ENCODE measurements at regions not wholly inside any gene's neighbourhood (a gene's known extent, or its start where the extent isn't known, plus 50 kb on each side); places are given as distances from the start of the nearest gene placed in this dataset.

DNA sequence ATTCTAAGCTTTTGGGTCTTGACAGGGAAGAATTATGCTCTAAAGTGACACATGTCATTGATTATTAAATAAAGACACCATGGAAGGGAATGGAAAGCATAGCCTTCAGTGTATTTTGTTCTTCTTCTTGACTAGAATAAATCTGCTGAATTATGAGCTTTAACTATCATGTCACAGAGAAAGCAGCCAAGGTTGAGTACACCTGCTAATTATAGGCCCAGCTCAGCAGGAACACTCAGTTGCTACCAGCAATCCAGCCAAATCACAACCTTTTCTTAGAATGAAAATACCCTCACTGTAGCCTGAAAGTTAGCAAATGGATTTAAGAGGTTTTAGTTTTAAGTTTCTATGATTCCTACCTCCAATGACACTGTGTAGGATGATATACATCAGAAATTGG, 225.3 kb upstream of the RHOBTB1 start:
- TF ChIP-seq, protein P1, sequence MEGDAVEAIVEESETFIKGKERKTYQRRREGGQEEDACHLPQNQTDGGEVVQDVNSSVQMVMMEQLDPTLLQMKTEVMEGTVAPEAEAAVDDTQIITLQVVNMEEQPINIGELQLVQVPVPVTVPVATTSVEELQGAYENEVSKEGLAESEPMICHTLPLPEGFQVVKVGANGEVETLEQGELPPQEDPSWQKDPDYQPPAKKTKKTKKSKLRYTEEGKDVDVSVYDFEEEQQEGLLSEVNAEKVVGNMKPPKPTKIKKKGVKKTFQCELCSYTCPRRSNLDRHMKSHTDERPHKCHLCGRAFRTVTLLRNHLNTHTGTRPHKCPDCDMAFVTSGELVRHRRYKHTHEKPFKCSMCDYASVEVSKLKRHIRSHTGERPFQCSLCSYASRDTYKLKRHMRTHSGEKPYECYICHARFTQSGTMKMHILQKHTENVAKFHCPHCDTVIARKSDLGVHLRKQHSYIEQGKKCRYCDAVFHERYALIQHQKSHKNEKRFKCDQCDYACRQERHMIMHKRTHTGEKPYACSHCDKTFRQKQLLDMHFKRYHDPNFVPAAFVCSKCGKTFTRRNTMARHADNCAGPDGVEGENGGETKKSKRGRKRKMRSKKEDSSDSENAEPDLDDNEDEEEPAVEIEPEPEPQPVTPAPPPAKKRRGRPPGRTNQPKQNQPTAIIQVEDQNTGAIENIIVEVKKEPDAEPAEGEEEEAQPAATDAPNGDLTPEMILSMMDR (IDR thresholded peaks at IDR 0.05) = no peak
- TF ChIP-seq RCOR1 (IDR thresholded peaks at IDR 0.05; ENCODE audit: low read depth, low read length) (no peak), CBX8 (IDR thresholded peaks at IDR 0.05) (no peak), CEBPB (IDR thresholded peaks at IDR 0.05) (no peak), RNF2 (IDR thresholded peaks at IDR 0.05; ENCODE audit: borderline replicate concordance, low read depth) (no peak), POLR2A (IDR thresholded peaks at IDR 0.05; ENCODE audit: low read length) (no peak), KDM5A (IDR thresholded peaks at IDR 0.05) (no peak)
- TF ChIP-seq, protein P2, sequence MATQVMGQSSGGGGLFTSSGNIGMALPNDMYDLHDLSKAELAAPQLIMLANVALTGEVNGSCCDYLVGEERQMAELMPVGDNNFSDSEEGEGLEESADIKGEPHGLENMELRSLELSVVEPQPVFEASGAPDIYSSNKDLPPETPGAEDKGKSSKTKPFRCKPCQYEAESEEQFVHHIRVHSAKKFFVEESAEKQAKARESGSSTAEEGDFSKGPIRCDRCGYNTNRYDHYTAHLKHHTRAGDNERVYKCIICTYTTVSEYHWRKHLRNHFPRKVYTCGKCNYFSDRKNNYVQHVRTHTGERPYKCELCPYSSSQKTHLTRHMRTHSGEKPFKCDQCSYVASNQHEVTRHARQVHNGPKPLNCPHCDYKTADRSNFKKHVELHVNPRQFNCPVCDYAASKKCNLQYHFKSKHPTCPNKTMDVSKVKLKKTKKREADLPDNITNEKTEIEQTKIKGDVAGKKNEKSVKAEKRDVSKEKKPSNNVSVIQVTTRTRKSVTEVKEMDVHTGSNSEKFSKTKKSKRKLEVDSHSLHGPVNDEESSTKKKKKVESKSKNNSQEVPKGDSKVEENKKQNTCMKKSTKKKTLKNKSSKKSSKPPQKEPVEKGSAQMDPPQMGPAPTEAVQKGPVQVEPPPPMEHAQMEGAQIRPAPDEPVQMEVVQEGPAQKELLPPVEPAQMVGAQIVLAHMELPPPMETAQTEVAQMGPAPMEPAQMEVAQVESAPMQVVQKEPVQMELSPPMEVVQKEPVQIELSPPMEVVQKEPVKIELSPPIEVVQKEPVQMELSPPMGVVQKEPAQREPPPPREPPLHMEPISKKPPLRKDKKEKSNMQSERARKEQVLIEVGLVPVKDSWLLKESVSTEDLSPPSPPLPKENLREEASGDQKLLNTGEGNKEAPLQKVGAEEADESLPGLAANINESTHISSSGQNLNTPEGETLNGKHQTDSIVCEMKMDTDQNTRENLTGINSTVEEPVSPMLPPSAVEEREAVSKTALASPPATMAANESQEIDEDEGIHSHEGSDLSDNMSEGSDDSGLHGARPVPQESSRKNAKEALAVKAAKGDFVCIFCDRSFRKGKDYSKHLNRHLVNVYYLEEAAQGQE (IDR thresholded peaks at IDR 0.05) = no peak

All from A549 (cell line).